GM13976 (cell line): ENCODE measurements at regions not wholly inside any gene's neighbourhood (a gene's known extent, or its start where the extent isn't known, plus 50 kb on each side); places are given as distances from the start of the nearest gene placed in this dataset.

Experiments used
- DNase-seq: peaks from one replicate; pipeline ENCODE4 v3.0.0; 2012; ENCODE audit warnings: low spot score
- CTCF ChIP-seq: IDR thresholded peaks from 2 replicates; pipeline ENCODE4 v1.5.1; 2012; ENCODE audit warnings: borderline replicate concordance, mild to moderate bottlenecking; ENCODE audit not compliant: insufficient read depth; ENCODE audit errors: extremely low read depth, missing control alignments, control extremely low read depth
- in situ Hi-C: fragments of 300-500 bp; cut with MboI; formaldehyde crosslinking; loops from one replicate; pipeline ENCODE4 v1.12.0; 2022; ENCODE audit warnings: low sequenced_read_pairs, mixed read lengths, inconsistent platforms; ENCODE audit not compliant: unreplicated experiment

- DNase-seq: no peak
- TF ChIP-seq CTCF: no peak
- in situ Hi-C loops: no loop called here
Measured at GRCh38 chr1:218024211-218024720, 260.8 kb upstream of the RRP15 start.

GRCh38 chr1:218025454-218025853, 259.6 kb upstream of the RRP15 start:
- in situ Hi-C loops: no loop called here
- no peak for TF ChIP-seq CTCF
- DNase-seq: no peak

- DNase-seq: no peak
- in situ Hi-C loops: no loop called here
- TF ChIP-seq CTCF: no peak
Measured at GRCh38 chr1:218027152-218027551, 257.9 kb upstream of the RRP15 start.

GRCh38 chr1:218030846-218031245, 254.2 kb upstream of the RRP15 start:
- in situ Hi-C loops: no loop called here
- no peak for TF ChIP-seq CTCF
- no peak for DNase-seq

- DNase-seq: no peak
- no peak for TF ChIP-seq CTCF
- in situ Hi-C loops: no loop called here
Measured at GRCh38 chr1:218031901-218032300, 253.2 kb upstream of the RRP15 start.

GRCh38 chr1:218034468-218034867, 250.6 kb upstream of the RRP15 start:
- TF ChIP-seq CTCF: no peak
- in situ Hi-C loops: no loop called here
- no peak for DNase-seq

GRCh38 chr1:218048828-218049420, 236.2 kb upstream of the RRP15 start:
- in situ Hi-C loops: no loop called here
- DNase-seq: no peak

More at GRCh38 chr1:218048828-218049420, 236.2 kb upstream of the RRP15 start:
- TF ChIP-seq CTCF: no peak
